ENCODE measurements at regions not wholly inside any gene's neighbourhood (a gene's known extent, or its start where the extent isn't known, plus 50 kb on each side); places are given as distances from the start of the nearest gene placed in this dataset.

DNA sequence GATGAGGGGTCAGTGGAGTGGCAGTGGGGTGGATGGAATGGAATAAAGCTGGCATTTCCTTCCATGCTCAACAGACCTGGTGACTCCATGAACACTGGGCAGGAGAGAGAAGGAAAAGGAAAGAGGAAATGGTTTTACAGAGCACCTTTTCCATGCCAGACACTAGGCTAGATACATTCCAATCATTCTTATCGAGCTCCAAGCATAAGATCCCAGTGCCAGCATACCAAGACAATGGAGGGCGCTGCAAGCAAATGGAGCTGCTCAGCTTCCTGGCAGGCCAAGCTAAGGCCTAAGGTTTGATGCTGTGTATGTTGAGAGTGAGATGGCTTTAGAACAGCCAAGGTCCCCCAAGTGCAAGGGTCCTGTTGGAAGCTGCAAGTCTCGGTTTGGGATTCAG, 113.2 kb downstream of the HSPH1 start:
- no peak for DNase-seq

DNA sequence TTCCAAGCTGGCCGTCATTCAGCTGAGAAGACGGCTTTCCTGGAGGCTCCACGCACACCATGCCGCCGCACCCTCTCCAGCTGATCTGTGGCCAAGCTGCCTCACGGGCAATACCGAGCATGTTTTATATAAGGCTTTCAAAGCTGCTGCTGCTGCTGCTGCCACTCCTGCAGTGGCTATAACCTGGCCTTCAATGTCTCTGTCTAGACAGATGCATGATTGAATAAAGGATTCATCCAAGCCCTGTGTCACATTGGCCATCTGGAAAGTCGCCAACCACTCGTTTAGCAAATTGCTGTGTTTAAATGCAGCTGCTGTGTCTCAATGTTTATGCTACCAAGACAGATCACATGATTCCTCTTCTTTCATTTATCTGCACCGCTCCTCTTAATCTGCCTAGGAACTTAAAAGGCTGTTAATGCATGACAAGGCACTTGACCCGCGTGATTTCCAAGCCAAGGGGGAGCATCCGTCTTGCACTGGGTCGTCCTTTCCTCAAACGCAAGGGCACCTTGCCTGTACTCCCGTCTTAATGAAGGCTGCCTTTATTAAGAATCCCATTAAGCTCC, 114.3 kb downstream of the TEX26 start:
- DNase-seq, result no peak

DNA sequence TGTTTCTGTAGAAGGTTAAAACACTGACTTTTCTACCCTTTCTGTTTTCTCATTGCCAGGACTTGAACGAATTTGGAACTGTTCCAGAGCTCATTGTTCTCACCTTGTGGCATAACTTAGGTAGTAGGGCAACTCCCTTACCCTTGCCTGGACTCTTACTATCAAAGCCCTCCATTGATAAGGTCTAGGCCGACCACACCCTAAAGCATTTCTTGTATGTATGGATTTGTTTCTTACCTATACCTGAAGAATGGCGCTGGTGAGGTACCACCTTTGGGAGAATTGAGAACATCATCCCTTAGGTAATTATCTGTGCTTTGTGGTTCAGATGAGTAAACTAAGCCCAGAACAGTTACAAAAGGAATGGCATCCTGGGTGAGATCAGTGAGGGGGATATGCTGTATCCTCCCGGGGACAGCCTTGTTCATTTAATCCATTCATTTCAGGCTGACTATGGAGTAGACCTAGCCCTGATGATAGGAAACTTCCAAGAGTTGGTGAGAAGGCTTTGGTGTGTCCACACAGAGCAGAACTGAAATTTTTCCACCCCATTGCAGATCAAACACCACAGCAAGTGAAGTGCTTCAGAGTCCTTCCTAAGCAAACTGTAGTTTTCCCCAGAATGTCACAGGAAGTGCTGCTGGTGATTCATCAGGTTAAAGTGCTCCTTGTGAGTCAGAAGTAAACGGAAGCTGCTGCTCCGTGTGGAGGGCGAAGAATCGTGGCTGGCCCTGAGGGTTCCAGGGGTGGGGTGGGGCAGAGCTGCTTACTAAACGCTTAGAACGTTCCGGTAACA, 113.0 kb downstream of the TEX26 start:
- peak; percentile 78 to 84 for DNase-seq

DNA sequence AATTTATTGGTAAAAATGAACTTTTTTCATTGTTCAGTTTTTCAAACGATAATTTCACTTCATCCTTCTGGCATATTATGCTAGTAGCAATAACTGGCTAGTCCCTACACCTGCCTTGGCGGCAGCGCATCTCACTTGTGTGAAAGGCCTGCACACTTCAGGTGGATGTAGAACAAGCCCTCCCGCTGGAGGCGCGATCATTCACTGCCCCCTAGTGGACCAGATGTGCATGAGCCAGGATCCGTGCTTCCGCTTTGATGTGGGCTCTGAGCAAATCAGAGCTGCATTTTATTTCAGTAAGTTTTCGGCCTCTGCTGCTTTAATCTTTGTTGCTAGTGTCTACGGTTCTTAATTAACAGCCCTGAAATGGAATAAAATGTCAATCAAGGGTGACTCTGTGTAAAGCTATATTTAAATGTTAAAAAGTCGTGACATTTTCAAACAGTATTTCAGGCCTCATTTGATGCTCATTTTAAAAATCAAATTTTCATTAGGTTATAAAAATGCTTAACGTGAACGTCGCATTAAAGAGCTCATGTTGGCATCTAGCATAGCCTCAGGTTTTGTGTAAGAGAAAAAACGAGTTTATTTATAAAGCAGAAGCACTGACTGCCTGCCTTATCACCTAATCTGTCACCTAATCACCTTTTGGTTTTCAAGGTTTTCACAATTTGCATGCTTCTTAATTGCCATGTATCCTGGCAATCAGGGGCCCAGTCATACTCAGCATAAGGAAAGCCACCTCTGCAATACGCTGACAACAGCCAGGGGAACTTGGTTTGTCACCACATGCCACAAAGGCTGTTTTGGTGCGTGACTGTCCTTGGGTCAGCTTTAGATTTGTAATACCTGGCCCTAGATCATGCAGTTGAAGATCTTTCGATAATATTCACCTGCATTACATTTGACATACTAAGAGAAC, 112.2 kb downstream of the TEX26 start:
- DNase-seq, result peak; percentile 86 to 89

DNA sequence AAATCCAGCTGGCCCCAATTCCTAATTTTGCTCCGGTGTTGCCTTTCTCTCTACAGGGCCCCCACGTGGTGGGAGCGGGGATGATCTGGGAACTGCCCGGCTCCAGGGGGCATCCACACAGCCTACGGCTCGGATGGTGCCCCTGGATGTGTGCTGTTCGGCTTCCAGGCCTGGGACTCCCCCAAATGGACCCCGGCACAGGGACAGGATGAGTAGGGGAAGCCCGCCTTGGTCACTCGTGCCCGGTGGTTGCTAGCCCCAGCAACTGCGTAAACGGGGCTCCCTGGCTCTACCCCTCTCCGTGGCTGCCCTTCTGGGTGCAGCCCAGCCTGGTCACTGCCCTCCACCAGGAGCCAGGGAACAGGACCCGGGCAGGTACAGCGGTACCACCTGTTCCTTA, 111.5 kb downstream of the TEX26 start:
- DNase-seq, result no peak

DNA sequence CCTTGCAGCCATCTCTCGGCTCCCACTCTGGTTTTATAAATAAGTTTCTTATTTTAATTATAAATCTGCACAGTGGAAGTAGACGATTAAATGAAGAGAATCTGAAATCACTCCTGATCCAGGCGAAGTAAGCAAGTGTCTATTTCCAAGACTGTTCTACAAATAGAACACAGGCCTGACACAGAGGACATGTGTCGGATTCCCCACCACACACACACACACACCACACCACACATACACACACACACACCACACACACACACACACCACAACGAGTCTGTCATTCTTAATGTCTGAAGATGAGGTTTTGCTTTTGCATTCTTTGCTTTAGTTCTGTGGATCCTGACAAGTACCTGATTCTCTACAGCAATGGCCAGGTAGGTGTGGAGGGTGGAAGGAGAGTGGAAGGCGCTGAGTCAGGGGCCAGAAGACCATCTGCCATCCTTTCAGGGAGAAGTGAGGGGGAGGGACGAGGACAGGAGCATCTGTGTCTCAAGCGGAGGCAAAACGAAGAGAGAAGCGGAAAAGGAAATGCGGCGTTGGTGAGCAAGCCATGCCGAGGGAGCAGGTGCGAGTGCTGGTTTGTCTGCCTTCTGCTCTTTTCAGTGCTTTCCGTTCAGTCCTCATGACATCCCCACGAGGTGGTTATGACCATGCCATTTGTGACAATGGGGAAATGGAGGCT, 110.2 kb downstream of the TEX26 start:
- DNase-seq, result no peak

DNA sequence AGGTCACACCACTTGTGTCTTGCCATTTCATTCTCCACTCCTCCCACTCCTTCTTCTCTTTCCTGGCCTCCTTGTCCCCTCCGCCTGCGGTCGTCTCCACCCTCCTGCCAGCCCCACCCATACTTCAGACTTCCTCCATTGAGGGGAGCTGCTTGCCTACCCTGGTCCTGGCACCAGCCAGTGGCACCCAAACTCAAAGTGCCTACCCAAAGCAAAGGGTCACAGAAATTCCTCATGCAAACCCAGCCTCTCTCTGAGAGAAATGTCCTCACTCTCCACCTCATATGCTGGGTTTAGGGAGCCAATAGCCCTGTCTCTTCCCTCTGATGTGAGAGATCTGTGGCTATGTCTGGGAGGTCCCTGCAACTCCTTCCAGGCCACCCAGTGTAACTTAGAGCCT, 109.6 kb downstream of the TEX26 start:
- no peak for DNase-seq

DNA sequence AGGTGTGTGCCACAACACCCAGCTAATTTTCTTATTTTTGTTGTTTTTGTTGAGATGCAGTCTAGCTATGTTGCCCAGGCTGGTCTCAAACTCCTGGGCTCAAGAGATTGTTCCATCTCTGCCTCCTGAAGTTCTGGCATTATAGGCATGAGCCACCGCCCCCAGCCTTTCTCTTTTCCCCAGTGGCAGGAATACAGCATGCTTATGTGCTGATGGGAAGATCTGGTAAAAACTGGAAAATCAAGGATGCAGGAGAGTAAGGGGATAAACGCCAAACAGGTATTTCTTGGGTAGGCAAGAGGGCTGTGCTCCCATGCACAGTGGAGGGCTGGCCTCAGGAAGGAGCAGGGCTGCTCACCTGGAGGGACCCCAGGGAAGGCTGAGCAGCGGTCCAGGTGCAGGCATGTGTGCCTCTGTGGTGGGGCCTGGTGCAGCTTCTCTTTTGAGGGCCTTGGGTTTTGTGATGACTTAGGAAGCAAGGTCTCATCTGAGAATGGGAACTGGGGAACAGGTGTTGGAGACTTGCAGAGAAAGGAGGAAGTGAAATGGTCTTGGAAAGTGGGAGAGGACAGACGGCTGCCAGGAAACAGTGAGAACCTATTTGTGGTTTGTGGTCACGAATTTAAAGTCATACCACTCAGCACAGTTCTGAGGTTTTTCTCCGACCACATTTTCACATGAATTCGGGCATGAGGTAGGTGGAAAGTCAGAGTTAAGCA, 106.5 kb downstream of the TEX26 start:
- DNase-seq, result peak in 1 of 2 experiments; percentile 30

DNA sequence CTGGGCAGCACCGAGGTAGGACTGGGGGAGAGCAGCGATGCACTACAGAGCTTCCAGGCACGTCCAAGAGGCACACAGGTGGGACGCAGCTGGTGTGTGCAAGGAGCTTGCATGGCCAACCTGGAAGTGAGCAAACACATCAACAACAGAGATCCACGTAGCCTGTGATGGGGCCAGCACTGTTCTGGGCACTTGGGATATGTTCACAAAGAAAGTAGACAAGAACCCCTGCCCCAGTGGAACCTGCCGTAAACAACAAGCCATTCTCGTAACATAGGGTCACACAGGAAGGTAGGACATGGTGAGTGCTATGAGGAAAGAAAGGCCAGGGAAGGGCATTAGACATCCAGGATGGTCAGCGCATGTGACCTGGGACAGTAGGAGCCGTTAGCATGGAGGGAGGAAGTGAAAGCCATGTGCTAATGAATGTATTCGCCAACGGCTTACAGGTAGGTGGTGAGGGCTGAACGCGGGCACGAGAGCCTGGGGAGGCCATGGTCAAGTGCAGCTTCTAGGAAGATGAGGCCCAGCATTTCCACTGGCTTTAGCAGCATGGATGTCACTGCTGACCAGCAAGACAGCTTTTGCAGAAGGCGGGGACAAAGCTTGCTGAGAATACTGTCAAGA, 105.5 kb downstream of the TEX26 start:
- no peak for DNase-seq

DNA sequence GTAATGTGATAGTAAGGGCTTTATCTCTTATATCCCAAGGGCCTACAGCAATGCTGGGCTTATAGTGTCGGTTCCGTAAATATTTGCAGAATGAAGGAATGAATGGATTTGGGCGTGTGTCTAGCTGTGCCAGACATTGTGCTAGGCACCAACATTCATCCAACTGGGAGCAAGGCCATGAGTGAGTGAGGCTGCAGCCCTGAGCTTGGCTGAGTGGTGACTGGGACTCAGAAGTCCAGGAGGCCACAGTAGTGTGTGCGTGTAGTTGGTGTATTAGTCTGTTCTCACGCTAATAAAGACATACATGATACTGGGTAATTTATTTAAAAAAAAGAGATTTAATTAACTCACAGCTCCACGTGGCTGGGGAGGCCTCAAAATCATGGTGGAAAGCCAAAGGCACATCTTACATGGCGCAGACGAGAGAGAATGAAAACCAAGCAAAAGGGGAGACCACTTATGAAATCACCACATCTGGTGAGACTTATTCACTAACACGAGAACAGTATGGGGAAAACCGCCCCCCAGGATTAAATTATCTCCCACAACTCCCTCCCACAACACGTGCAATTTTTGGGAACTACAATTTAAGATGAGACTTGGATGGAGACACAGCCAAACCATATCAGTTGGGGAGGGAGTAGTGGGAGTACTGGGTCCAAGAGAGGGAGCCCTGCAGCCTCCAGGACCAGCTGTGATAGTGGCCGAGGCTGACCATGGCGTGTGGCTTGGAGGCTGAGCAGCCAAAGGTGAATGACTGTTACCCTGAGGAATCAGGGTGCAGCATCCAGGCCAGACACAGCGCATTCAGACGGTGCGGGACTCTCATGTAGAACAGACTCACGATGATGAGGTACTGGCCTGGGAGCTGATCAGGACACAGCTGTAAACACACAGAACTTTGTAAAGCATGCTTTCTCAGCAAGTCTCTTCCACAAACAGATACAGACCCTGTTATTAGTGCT, 104.6 kb downstream of the TEX26 start:
- DNase-seq, result no peak

DNA sequence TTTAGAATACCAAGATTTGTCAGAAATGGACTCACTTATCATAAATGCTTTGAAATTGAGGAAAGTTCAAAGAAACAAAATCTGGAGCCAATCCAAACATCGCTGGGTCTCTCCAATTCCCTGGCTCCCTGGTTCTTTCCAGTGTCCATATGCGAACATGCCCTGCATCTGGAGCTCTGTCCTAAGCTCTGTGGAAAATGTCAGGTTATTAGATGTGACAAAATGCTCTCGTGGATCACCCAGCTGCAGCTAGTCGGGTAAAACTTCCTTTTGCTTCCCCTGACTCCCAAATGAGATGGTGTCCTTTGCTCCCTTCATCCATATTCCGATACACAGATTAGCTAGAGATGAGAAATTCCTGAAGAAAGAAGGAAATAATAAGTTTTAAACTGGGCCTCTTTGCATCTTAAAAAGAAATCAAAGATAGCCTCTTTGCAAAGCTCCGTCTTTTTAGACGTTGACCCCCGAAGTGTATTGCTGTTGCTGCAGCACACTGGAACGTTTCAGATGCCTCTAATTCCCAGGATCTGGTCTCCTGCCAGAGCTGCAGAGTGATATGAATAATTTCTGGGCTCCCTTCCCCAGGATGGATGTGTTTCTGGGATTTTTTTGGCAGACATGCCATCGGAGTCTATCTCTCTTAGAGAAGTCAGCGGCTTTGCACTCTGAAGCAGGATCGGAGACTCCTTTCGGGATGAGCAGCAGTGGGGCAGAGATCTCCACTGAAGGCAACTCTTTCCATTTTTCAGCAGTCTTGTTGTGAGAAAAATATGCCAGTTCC, 102.9 kb downstream of the TEX26 start:
- DNase-seq, result no peak

DNA sequence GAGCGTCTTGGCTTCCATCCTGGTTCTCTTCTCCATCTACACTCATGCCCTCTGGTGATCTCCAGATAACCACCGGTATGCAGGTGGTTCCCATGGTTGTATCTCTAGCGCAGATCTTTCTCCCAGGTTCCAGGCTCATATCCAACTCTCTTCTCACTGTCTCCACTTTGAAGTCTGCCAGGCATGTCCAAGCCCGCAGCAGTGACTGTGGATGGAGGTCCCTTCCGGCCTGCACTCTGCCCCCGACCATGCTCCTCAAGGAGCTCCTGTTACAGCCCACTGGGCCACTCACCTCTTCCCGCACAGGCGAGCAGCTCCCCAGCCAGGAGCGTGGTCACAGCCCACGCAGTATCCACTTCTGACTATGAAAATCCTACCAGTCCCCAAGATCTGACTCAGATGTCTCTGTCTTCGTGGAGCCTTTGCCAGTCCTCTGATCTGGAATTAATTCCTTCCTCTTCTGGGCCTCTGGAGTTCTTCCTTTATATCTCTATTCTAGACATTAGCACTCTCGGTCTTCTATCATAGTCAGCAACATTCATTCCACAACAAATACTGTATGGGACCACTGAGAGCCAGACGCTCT, 100.2 kb downstream of the TEX26 start:
- no peak for DNase-seq

DNA sequence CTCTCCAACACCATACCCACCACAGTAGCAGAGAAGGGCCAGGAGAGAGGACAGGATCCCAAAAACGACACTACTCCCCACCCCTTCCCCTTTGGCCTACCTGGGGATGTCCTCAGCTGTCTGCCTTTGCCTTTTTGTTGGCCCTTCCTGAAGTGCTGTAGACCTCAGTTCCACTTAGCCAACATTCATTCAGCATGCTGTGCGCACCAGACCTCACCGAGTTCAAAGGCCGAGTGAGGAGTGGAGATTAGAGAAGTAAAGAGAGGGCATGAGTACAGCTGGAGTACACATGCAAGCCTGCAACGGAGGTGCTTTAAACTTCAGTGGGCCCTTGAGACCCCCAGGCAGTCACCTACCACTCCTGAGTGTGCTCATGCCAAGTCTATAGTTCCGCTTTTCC, 99.0 kb downstream of the TEX26 start:
- DNase-seq, result no peak

DNA sequence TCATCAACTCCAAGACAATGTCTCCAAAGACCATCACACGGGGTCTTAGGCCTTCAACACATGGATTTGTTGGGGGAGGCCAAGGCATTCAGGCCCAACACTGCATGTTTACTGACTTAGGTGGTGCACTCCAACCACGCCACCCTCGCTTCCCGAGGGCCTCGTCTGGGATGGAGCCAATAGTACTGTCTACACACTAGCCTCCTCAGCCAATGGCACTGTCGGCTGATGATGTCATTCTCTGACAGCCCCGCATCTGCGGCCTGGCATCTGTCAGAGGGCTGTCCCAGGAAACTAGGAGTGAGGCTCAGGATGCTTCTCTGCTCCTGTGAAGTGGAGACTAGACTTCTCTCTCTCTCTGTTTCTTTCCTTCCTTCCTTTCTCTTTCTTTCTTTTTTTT, 96.6 kb downstream of the TEX26 start:
- DNase-seq, result no peak

DNA sequence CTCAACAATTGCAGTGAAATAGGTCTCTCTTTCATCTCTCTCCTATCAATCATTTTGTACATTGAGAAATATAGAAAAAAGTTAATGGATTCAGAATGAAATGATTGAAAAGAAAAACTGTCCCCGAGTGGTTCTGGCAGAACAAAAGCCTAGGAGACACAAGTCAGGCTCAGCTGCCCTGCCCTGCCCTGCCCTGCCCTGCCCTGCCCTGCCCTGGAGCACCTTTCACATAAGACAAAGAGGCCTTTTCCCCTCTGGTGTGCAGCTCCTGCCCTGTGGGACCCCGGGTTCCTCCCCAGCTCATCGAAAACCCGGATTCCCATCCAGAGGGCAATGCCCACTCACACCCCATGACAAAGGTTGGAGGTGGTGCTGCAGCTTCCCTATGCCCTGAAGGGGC, 94.7 kb downstream of the TEX26 start:
- DNase-seq, result no peak
